ENCODE measurements at regions not wholly inside any gene's neighbourhood (a gene's known extent, or its start where the extent isn't known, plus 50 kb on each side); places are given as distances from the start of the nearest gene placed in this dataset.

GRCh38 chr6:102581378-102582124, 1188.0 kb downstream of the GRIK2 start:
- no peaks in the 10 kb centered on the region for H3K36me3 ChIP-seq (ENCODE audit: control insufficient read depth, insufficient read depth, low read length)
- TF ChIP-seq CTCF (conservative IDR thresholded peaks at IDR 0.05): no peak
- no peaks in the 10 kb centered on the region for H3K4me1 Mint-ChIP-seq
- H3K4me3 Mint-ChIP-seq: no peak overlapping the region
- peaks cover 3% of the 10 kb centered on the region for H3K36me3 Mint-ChIP-seq (ENCODE audit: low read depth)
- no peaks in the 10 kb centered on the region for H3K27me3 Mint-ChIP-seq (ENCODE audit: insufficient read depth)
- no peak for DNase-seq
- no peak overlapping the region for H3K27ac ChIP-seq (ENCODE audit: low read depth, low read length)
- H3K27me3 ChIP-seq (ENCODE audit: control insufficient read depth, insufficient read depth, low read length, poor library complexity, severe bottlenecking): no peaks in the 10 kb centered on the region
- H3K27ac Mint-ChIP-seq: no peak overlapping the region
- H3K9ac ChIP-seq (ENCODE audit: extremely low read depth, low read length, poor library complexity, severe bottlenecking): no peak overlapping the region
- H3K9me3 Mint-ChIP-seq: peaks cover 28% of the 10 kb centered on the region
- H3K4me3 ChIP-seq (ENCODE audit: low read length): peak overlapping the region; percentile 58
- H3K4me1 ChIP-seq (ENCODE audit: control insufficient read depth, insufficient read depth, low read length): no peaks in the 10 kb centered on the region
- peaks cover 31% of the 10 kb centered on the region for H3K9me3 ChIP-seq (ENCODE audit: control insufficient read depth, low read length)
- 91 to 92% methylated on average over 4 to 11 of the region's 11 CpGs for WGBS, 2 experiments (ENCODE audit: insufficient coverage in 1 of 2, insufficient read length in 1 of 2)

- WGBS, 2 experiments (ENCODE audit: insufficient coverage in 1 of 2, insufficient read length in 1 of 2): 50 to 66% methylated on average over 1 to 2 of the region's 2 CpGs
- Histone ChIP-seq H3K4me3 (ENCODE audit: low read length) (no peak overlapping the region), H3K9ac (ENCODE audit: extremely low read depth, low read length, poor library complexity, severe bottlenecking) (no peak overlapping the region), H3K36me3 (ENCODE audit: control insufficient read depth, insufficient read depth, low read length) (peaks cover 3% of the 10 kb centered on the region), H3K4me1 (ENCODE audit: control insufficient read depth, insufficient read depth, low read length) (no peaks in the 10 kb centered on the region), H3K9me3 (ENCODE audit: control insufficient read depth, low read length) (no peaks in the 10 kb centered on the region), H3K27me3 (ENCODE audit: control insufficient read depth, insufficient read depth, low read length, poor library complexity, severe bottlenecking) (no peaks in the 10 kb centered on the region), H3K27ac (ENCODE audit: low read depth, low read length) (no peak overlapping the region)
- Mint-ChIP-seq H3K4me1 (peaks cover 14% of the 10 kb centered on the region), H3K36me3 (ENCODE audit: low read depth) (no peaks in the 10 kb centered on the region), H3K27ac (no peak overlapping the region), H3K9me3 (no peaks in the 10 kb centered on the region), H3K27me3 (ENCODE audit: insufficient read depth) (no peaks in the 10 kb centered on the region), H3K4me3 (no peak overlapping the region)
- DNase-seq: peak; percentile 53
- TF ChIP-seq CTCF (conservative IDR thresholded peaks at IDR 0.05): peak; percentile 52
These were observed 1177.9 kb downstream of the GRIK2 start for GRCh38 chr6:102571236-102571908.

GRCh38 chr6:102562713-102563112, 1169.2 kb downstream of the GRIK2 start:
- H3K27me3 Mint-ChIP-seq (ENCODE audit: insufficient read depth): no peaks in the 10 kb centered on the region

More at GRCh38 chr6:102562713-102563112, 1169.2 kb downstream of the GRIK2 start:
- no peak for TF ChIP-seq CTCF (conservative IDR thresholded peaks at IDR 0.05)
- no peak overlapping the region for H3K27ac Mint-ChIP-seq
- Histone ChIP-seq H3K27me3 (ENCODE audit: control insufficient read depth, insufficient read depth, low read length, poor library complexity, severe bottlenecking) (no peaks in the 10 kb centered on the region), H3K27ac (ENCODE audit: low read depth, low read length) (no peak overlapping the region), H3K9ac (ENCODE audit: extremely low read depth, low read length, poor library complexity, severe bottlenecking) (no peak overlapping the region), H3K4me3 (ENCODE audit: low read length) (no peak overlapping the region), H3K4me1 (ENCODE audit: control insufficient read depth, insufficient read depth, low read length) (no peaks in the 10 kb centered on the region), H3K9me3 (ENCODE audit: control insufficient read depth, low read length) (no peaks in the 10 kb centered on the region), H3K36me3 (ENCODE audit: control insufficient read depth, insufficient read depth, low read length) (no peaks in the 10 kb centered on the region)
- H3K36me3 Mint-ChIP-seq (ENCODE audit: low read depth): no peaks in the 10 kb centered on the region
- H3K9me3 Mint-ChIP-seq: no peaks in the 10 kb centered on the region
- 83% methylated on average over 1 of the region's 1 CpG; no CpG with 5 or more reads in 1 of the 2 experiments for whole genome bisulfite sequencing, 2 experiments (ENCODE audit: insufficient coverage in 1 of 2, insufficient read length in 1 of 2)
- no peak for DNase-seq
- no peaks in the 10 kb centered on the region for H3K4me1 Mint-ChIP-seq
- H3K4me3 Mint-ChIP-seq: no peak overlapping the region
